Esophagus muscularis mucosa (tissue), 4 donors: ENCODE measurements at regions not wholly inside any gene's neighbourhood (a gene's known extent, or its start where the extent isn't known, plus 50 kb on each side); places are given as distances from the start of the nearest gene placed in this dataset.

Experiments
- DNase-seq: peaks from one replicate; pipeline ENCODE4 v3.0.0-alpha.2; 2017; ENCODE audit errors: extremely low spot score
- H3K27ac ChIP-seq, 4 donors: fragments of 200-600 bp; sonication (generic); replicated peaks in 1 of 4; 1 replicate in 3 of 4; 2 replicates in 1 of 4; pipeline ENCODE4 v1.5.1; 2016 to 2019; ENCODE audit warnings: mild to moderate bottlenecking in 1 of 4
- H3K27me3 ChIP-seq, 4 donors: fragments of 200-600 bp; sonication (generic); one replicate each; pipeline versions ENCODE4 v1.5.1 to v1.6.0; 2016 to 2019
- H3K36me3 ChIP-seq, 4 donors: fragments of 200-600 bp; sonication (generic); one replicate each; pipeline ENCODE4 v1.5.1; 2016 to 2019
- H3K4me1 ChIP-seq, 4 donors: fragments of 200-600 bp; sonication (generic); one replicate each; pipeline ENCODE4 v1.5.1; 2016 to 2019
- H3K4me3 ChIP-seq, 4 donors: fragments of 200-600 bp; sonication (generic); 1 replicate in 2 of 4; 2 replicates in 2 of 4; pipeline ENCODE4 v1.5.1; 2016 to 2019; ENCODE audit warnings: mild to moderate bottlenecking in 4 of 4, moderate library complexity in 1 of 4
- H3K9me3 ChIP-seq, 4 donors: fragments of 200-600 bp; sonication (generic); 1 replicate in 3 of 4; 2 replicates in 1 of 4; pipeline ENCODE4 v1.5.1; 2016 to 2019
- EP300 ChIP-seq: sonication (generic); formaldehyde crosslinking; IDR thresholded peaks from one replicate; pipeline ENCODE4 v1.6.1; 2017; ENCODE audit warnings: antibody characterized with exemption
- POLR2A ChIP-seq: fragments of 450-650 bp; IDR thresholded peaks from one replicate; pipeline ENCODE4 v1.6.1; 2017; ENCODE audit warnings: antibody characterized with exemption, moderate library complexity, mild to moderate bottlenecking, low read depth
- POLR2AphosphoS5 ChIP-seq, 2 donors: sonication (generic); formaldehyde crosslinking; IDR thresholded peaks; one replicate each; pipeline ENCODE4 v1.6.1; 2017; ENCODE audit warnings: antibody characterized with exemption in 2 of 2
- WGBS: methylation state at CpG from one replicate; pipeline ENCODE4 v1.1.5; 2018; 5-methylcytosine and 5-hydroxymethylcytosine counted together
- intact Hi-C: fragments of 100-400 bp; cut with DNase I; formaldehyde crosslinking; loops from one replicate; pipeline ENCODE4 v1.15.1; 2023
- TF ChIP-seq, protein P1 (sequence below), 3 experiments: fragments of 200-600 bp in 2 of 3; fragments of 450-650 bp in 1 of 3; sonication (generic) in 2 of 3; IDR thresholded peaks; one replicate each; pipeline ENCODE4 v1.5.1; 2017 to 2019; ENCODE audit warnings: antibody characterized with exemption in 3 of 3, mild to moderate bottlenecking in 2 of 3, moderate library complexity in 1 of 3

GRCh38 chr9:7324152-7324598, 475.4 kb downstream of the DMAC1 start:
- H3K27me3 ChIP-seq = no peaks in the 10 kb centered on the region
- intact Hi-C loops = no loop called here
- no peak for TF ChIP-seq POLR2A
- TF ChIP-seq, protein P1, sequence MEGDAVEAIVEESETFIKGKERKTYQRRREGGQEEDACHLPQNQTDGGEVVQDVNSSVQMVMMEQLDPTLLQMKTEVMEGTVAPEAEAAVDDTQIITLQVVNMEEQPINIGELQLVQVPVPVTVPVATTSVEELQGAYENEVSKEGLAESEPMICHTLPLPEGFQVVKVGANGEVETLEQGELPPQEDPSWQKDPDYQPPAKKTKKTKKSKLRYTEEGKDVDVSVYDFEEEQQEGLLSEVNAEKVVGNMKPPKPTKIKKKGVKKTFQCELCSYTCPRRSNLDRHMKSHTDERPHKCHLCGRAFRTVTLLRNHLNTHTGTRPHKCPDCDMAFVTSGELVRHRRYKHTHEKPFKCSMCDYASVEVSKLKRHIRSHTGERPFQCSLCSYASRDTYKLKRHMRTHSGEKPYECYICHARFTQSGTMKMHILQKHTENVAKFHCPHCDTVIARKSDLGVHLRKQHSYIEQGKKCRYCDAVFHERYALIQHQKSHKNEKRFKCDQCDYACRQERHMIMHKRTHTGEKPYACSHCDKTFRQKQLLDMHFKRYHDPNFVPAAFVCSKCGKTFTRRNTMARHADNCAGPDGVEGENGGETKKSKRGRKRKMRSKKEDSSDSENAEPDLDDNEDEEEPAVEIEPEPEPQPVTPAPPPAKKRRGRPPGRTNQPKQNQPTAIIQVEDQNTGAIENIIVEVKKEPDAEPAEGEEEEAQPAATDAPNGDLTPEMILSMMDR (IDR thresholded peaks at IDR 0.05) = no peak
- TF ChIP-seq POLR2AphosphoS5 (IDR thresholded peaks at IDR 0.05) = no peak
- no peak for TF ChIP-seq EP300
- no peak overlapping the region for H3K27ac ChIP-seq
- H3K4me1 ChIP-seq = peaks cover 0 to 6% (median 0%) of the 10 kb centered on the region in 4 donors
- WGBS = 79% methylated on average over 3 of the region's 3 CpGs
- DNase-seq = no peak
- no peak overlapping the region for H3K4me3 ChIP-seq
- no peaks in the 10 kb centered on the region for H3K9me3 ChIP-seq
- H3K36me3 ChIP-seq = no peaks in the 10 kb centered on the region

- Histone ChIP-seq H3K4me3 (no peak overlapping the region), H3K27ac (no peak overlapping the region), H3K9me3 (no peaks in the 10 kb centered on the region), H3K4me1 (peaks cover 0 to 15% (median 0%) of the 10 kb centered on the region in 4 donors), H3K27me3 (no peaks in the 10 kb centered on the region), H3K36me3 (no peaks in the 10 kb centered on the region)
- DNase-seq = no peak
- intact Hi-C loops = no loop called here
- no peak for TF ChIP-seq POLR2AphosphoS5 (IDR thresholded peaks at IDR 0.05)
- TF ChIP-seq POLR2A = no peak
- WGBS = 53% methylated on average over 7 of the region's 7 CpGs
Observed at GRCh38 chr9:7320841-7321240, 478.7 kb downstream of the DMAC1 start.

DNA sequence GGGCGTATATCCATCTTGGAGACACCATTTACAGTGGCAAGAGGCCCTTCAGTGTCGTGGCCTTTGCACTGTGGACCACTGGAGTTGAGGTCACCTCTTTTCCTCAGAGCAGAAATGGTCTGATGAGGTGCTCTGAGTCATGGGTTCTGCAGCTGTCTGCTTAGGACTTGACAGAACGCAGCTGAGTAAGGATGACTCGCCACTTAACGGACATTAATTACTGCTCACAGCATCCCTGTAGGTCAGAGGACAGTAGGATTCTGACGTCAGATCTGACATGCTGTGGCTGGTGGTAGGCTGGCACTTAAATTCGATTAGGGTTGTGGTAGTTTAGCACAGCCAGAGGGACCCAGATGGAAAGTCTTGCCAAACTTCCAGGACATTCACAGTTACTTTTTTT, 479.4 kb downstream of the DMAC1 start:
- no peaks in the 10 kb centered on the region for H3K36me3 ChIP-seq
- WGBS = 49% methylated on average over 6 of the region's 7 CpGs
- DNase-seq = no peak
- H3K9me3 ChIP-seq = no peaks in the 10 kb centered on the region
- TF ChIP-seq POLR2AphosphoS5 (IDR thresholded peaks at IDR 0.05) = peak in 1 of 2 donors; percentile 35
- TF ChIP-seq, protein P1 (IDR thresholded peaks at IDR 0.05) = no peak
- intact Hi-C loops = no loop called here
- no peaks in the 10 kb centered on the region for H3K27me3 ChIP-seq
- H3K4me3 ChIP-seq = no peak overlapping the region
- H3K4me1 ChIP-seq = peaks cover 0 to 15% (median 0%) of the 10 kb centered on the region in 4 donors
- no peak overlapping the region for H3K27ac ChIP-seq

- intact Hi-C loops = no loop called here
Observed at GRCh38 chr9:7318920-7319319, 480.7 kb downstream of the DMAC1 start.

GRCh38 chr9:7316967-7317366, 482.6 kb downstream of the DMAC1 start:
- intact Hi-C loops = no loop called here
- no peaks in the 10 kb centered on the region for H3K27me3 ChIP-seq
- no peak overlapping the region for H3K4me3 ChIP-seq
- H3K9me3 ChIP-seq = peaks cover 0 to 20% (median 18%) of the 10 kb centered on the region in 4 donors
- WGBS = 83% methylated on average over 4 of the region's 4 CpGs
- DNase-seq = no peak
- H3K36me3 ChIP-seq = no peaks in the 10 kb centered on the region
- no peak overlapping the region for H3K27ac ChIP-seq
- TF ChIP-seq POLR2AphosphoS5 (IDR thresholded peaks at IDR 0.05) = no peak
- no peak for TF ChIP-seq EP300
- TF ChIP-seq, protein P1 (IDR thresholded peaks at IDR 0.05) = no peak
- TF ChIP-seq POLR2A = no peak
- peaks cover 0 to 15% (median 0%) of the 10 kb centered on the region in 4 donors for H3K4me1 ChIP-seq

More at GRCh38 chr9:7318920-7319319, 480.7 kb downstream of the DMAC1 start:
- no peak overlapping the region for H3K27ac ChIP-seq
- H3K4me3 ChIP-seq = no peak overlapping the region
- H3K27me3 ChIP-seq = no peaks in the 10 kb centered on the region
- H3K9me3 ChIP-seq = peaks cover 0 to 6% (median 4%) of the 10 kb centered on the region in 4 donors
- H3K4me1 ChIP-seq = peaks cover 0 to 15% (median 0%) of the 10 kb centered on the region in 4 donors
- no peaks in the 10 kb centered on the region for H3K36me3 ChIP-seq
- TF ChIP-seq POLR2A = no peak
- no peak for TF ChIP-seq EP300
- no peak for TF ChIP-seq POLR2AphosphoS5 (IDR thresholded peaks at IDR 0.05)
- TF ChIP-seq, protein P1 (IDR thresholded peaks at IDR 0.05) = no peak
- 100% methylated on average over 2 of the region's 2 CpGs for WGBS
- no peak for DNase-seq
